Caco-2 (cell line): ENCODE measurements at regions not wholly inside any gene's neighbourhood (a gene's known extent, or its start where the extent isn't known, plus 50 kb on each side); places are given as distances from the start of the nearest gene placed in this dataset.

Experiments used
- BruUV-seq: library from RNA; stranded (reverse); fragments of 400-500 nt; replicated peaks from 2 replicates; lab custom pipeline; 2021; lab: Mats Ljungman, UMichigan
- CTCF ChIA-PET: fragments of 300-600 bp; sonication (Branson Sonifier 250); formaldehyde crosslinking; loops from one replicate; lab custom pipeline; 2022; ENCODE audit warnings: antibody characterized with exemption; lab: Charles Lee
- POLR2A ChIA-PET: fragments of 300-600 bp; sonication (Branson Sonifier 250); formaldehyde crosslinking; loops from one replicate; lab custom pipeline; 2022; ENCODE audit warnings: antibody characterized with exemption; lab: Charles Lee
- DNase-seq, 2 experiments: peaks; one replicate each; pipeline versions ENCODE4 v3.0.0 to v3.0.0-alpha.2; 2020 to 2022
- H3K27me3 ChIP-seq: replicated peaks from 2 replicates; pipeline ENCODE4 v1.6.0; 2011; ENCODE audit warnings: low read length; ENCODE audit not compliant: control insufficient read depth, insufficient read depth
- H3K36me3 ChIP-seq: 2 replicates; pipeline ENCODE4 v1.5.1; 2011; ENCODE audit warnings: low read length; ENCODE audit not compliant: control insufficient read depth, insufficient read depth
- H3K4me1 ChIP-seq: fragments of 250-450 bp; sonication (Bioruptor Pico); 2 replicates; pipeline ENCODE4 v1.5.1; 2020; ENCODE audit warnings: mild to moderate bottlenecking
- H3K4me3 ChIP-seq: 2 replicates; pipeline ENCODE4 v1.5.1; 2011; ENCODE audit warnings: low read depth, mild to moderate bottlenecking, control low read depth, low read length
- H3K9me3 ChIP-seq: fragments of 250-450 bp; sonication (Bioruptor Pico); 2 replicates; pipeline ENCODE4 v1.5.1; 2020; ENCODE audit warnings: mild to moderate bottlenecking, moderate library complexity
- H3K27ac Mint-ChIP-seq: one replicate; pipeline ENCODE4 v1.8.0; 2022; ENCODE audit warnings: mixed read lengths; ENCODE audit not compliant: unreplicated experiment
- H3K27me3 Mint-ChIP-seq: one replicate; pipeline ENCODE4 v1.8.0; 2022; ENCODE audit warnings: mixed read lengths; ENCODE audit not compliant: insufficient read depth, unreplicated experiment
- H3K36me3 Mint-ChIP-seq: one replicate; pipeline ENCODE4 v1.8.0; 2022; ENCODE audit warnings: mild to moderate bottlenecking, mixed read lengths; ENCODE audit not compliant: insufficient read depth, unreplicated experiment
- H3K4me1 Mint-ChIP-seq: one replicate; pipeline ENCODE4 v1.8.0; 2022; ENCODE audit warnings: low read depth, mixed read lengths; ENCODE audit not compliant: unreplicated experiment
- H3K4me3 Mint-ChIP-seq: one replicate; pipeline ENCODE4 v1.8.0; 2022; ENCODE audit warnings: mild to moderate bottlenecking, moderate library complexity, mixed read lengths; ENCODE audit not compliant: unreplicated experiment
- H3K9me3 Mint-ChIP-seq: one replicate; pipeline ENCODE4 v1.8.0; 2022; ENCODE audit warnings: mixed read lengths; ENCODE audit not compliant: unreplicated experiment
- intact Hi-C: fragments of 100-400 bp; cut with micrococcal nuclease; formaldehyde crosslinking; loops from one replicate; pipeline ENCODE4 v1.10.0; 2022; ENCODE audit not compliant: unreplicated experiment
- TF ChIP-seq, protein P1 (sequence below), 2 experiments: fragments of 200-600 bp in 1 of 2; IDR thresholded peaks; 1 replicate in 1 of 2; 2 replicates in 1 of 2; pipeline versions ENCODE4 v1.5.1 to v1.8.0; 2011 to 2022; ENCODE audit warnings: antibody characterized with exemption in 1 of 2, control low read depth in 1 of 2, inconsistent platforms in 1 of 2, low read depth in 1 of 2, low read length in 1 of 2, mild to moderate bottlenecking in 1 of 2, moderate library complexity in 1 of 2; ENCODE audit not compliant: insufficient read depth in 1 of 2, severe bottlenecking in 1 of 2, unreplicated experiment in 1 of 2

DNA sequence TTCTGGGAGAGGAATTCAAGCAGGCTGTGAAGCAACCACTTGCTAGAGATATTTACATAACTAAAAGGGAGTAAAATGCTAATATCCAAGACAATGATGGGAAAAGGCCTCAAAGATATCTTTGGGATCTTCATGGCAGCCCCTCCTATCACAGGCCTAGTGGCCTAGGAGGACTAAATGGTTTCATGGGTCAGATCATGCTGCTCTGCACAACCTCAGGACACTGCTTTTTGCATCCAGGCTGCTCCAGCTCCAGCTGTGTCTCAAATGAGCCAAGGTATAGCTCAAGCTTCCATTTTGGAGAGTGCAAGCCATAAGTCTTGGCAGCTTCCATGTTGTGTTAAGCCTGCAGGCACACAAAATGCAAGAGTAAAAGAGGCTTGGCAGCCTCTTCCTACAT is 195.6 kb upstream of the SSTR1 start:
- Mint-ChIP-seq H3K27me3 (no peaks in the 10 kb centered on the region), H3K4me3 (no peak overlapping the region), H3K36me3 (no peaks in the 10 kb centered on the region), H3K9me3 (peaks cover 33% of the 10 kb centered on the region), H3K27ac (no peak overlapping the region), H3K4me1 (no peaks in the 10 kb centered on the region)
- DNase-seq = no peak
- intact Hi-C loops = no loop called here
- BruUV-seq = no TSS peak
- H3K36me3 ChIP-seq = no peaks in the 10 kb centered on the region
- no peaks in the 10 kb centered on the region for H3K27me3 ChIP-seq
- CTCF ChIA-PET = no interaction called here
- H3K9me3 ChIP-seq = 0 out of 2 replicates have a peak, but pooled peaks cover 3% of the 10 kb centered on the region
- TF ChIP-seq, protein P1, sequence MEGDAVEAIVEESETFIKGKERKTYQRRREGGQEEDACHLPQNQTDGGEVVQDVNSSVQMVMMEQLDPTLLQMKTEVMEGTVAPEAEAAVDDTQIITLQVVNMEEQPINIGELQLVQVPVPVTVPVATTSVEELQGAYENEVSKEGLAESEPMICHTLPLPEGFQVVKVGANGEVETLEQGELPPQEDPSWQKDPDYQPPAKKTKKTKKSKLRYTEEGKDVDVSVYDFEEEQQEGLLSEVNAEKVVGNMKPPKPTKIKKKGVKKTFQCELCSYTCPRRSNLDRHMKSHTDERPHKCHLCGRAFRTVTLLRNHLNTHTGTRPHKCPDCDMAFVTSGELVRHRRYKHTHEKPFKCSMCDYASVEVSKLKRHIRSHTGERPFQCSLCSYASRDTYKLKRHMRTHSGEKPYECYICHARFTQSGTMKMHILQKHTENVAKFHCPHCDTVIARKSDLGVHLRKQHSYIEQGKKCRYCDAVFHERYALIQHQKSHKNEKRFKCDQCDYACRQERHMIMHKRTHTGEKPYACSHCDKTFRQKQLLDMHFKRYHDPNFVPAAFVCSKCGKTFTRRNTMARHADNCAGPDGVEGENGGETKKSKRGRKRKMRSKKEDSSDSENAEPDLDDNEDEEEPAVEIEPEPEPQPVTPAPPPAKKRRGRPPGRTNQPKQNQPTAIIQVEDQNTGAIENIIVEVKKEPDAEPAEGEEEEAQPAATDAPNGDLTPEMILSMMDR (IDR thresholded peaks at IDR 0.05; ENCODE audit: insufficient read depth in 1 of 2, low read depth in 1 of 2, low read length in 1 of 2, severe bottlenecking in 1 of 2, unreplicated experiment in 1 of 2) = no peak
- POLR2A ChIA-PET = no interaction called here
- H3K4me3 ChIP-seq = no peak overlapping the region
- H3K4me1 ChIP-seq = no peaks in the 10 kb centered on the region

DNA sequence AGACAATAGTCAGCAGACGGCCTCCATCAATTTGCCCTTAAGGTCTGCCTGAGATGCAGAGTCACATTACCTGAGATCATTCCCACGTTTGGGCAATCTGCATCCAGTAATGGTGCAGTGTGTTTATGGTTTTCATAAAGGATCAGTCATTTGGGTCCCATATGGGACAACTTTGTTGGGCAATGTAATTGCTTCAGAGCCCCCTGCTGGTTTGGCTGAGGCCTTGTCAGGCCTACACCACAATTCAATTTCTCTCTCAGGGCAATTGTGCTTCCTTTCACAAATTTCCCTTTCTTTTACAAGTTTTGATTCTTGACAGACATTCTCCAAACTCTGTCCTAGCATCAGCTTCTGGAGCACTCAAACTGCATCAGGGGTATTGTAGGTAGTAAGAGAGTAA is 191.2 kb upstream of the SSTR1 start:
- intact Hi-C loops = loop anchor here (2.0 kb wide), 1 partner anchor 114 kb away; no protein-coding TSS in a partner anchor
- Mint-ChIP-seq H3K9me3 (peaks cover 15% of the 10 kb centered on the region), H3K4me3 (no peak overlapping the region), H3K27me3 (peaks cover 2% of the 10 kb centered on the region), H3K27ac (no peak overlapping the region), H3K36me3 (no peaks in the 10 kb centered on the region), H3K4me1 (no peaks in the 10 kb centered on the region)
- ChIA-PET CTCF (no interaction called here), POLR2A (no interaction called here)
- peak in 1 of 2 experiments; percentile 11 for DNase-seq
- no peaks in the 10 kb centered on the region for H3K9me3 ChIP-seq
- H3K27me3 ChIP-seq = no peaks in the 10 kb centered on the region
- no peak overlapping the region for H3K4me3 ChIP-seq
- BruUV-seq = no TSS peak
- TF ChIP-seq, protein P1 (IDR thresholded peaks at IDR 0.05; ENCODE audit: insufficient read depth in 1 of 2, low read depth in 1 of 2, low read length in 1 of 2, severe bottlenecking in 1 of 2, unreplicated experiment in 1 of 2) = peak; percentile 36 to 40
- H3K4me1 ChIP-seq = no peaks in the 10 kb centered on the region
- no peaks in the 10 kb centered on the region for H3K36me3 ChIP-seq

DNA sequence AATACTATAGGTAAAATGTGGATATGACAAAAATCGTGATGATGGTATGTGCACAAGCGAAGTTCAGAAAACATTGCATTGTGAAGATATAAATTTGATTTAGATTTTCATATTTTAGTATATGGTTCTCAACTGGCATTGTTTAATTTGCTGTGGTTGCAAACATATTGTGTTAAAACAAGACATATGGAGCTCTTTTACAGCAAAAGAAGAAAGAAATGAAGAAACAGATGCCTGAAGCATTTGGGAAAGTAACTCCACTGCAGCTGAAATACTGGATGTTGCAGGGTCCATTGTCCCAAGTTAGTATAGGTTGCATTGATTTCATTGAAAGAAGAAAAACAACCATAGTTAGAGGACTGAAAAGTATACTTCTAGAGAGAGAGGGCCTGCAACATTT is 185.8 kb upstream of the SSTR1 start:
- H3K36me3 ChIP-seq = no peaks in the 10 kb centered on the region
- H3K4me3 Mint-ChIP-seq = no peak overlapping the region
- no peak overlapping the region for H3K4me3 ChIP-seq
- ChIA-PET CTCF (no interaction called here), POLR2A (no interaction called here)
- no peak overlapping the region for H3K27ac Mint-ChIP-seq
- no peaks in the 10 kb centered on the region for H3K9me3 Mint-ChIP-seq
- H3K27me3 Mint-ChIP-seq = peaks cover 2% of the 10 kb centered on the region
- H3K4me1 Mint-ChIP-seq = no peaks in the 10 kb centered on the region
- H3K27me3 ChIP-seq = no peaks in the 10 kb centered on the region
- H3K9me3 ChIP-seq = no peaks in the 10 kb centered on the region
- BruUV-seq = no TSS peak
- no peaks in the 10 kb centered on the region for H3K4me1 ChIP-seq
- DNase-seq = no peak
- TF ChIP-seq, protein P1 (IDR thresholded peaks at IDR 0.05; ENCODE audit: insufficient read depth in 1 of 2, low read depth in 1 of 2, low read length in 1 of 2, severe bottlenecking in 1 of 2, unreplicated experiment in 1 of 2) = no peak
- intact Hi-C loops = no loop called here
- no peaks in the 10 kb centered on the region for H3K36me3 Mint-ChIP-seq
